ENCODE measurements at regions not wholly inside any gene's neighbourhood (a gene's known extent, or its start where the extent isn't known, plus 50 kb on each side); places are given as distances from the start of the nearest gene placed in this dataset.

GRCh38 chr11:106152013-106152412 is 74.6 kb downstream of the AASDHPPT start:
- peak; percentile 19 for TF ChIP-seq CTCF (IDR thresholded peaks at IDR 0.05; ENCODE audit: low read depth, low read length)
- DNase-seq (ENCODE audit: extremely low read depth, low read depth): peak; percentile 30

DNA sequence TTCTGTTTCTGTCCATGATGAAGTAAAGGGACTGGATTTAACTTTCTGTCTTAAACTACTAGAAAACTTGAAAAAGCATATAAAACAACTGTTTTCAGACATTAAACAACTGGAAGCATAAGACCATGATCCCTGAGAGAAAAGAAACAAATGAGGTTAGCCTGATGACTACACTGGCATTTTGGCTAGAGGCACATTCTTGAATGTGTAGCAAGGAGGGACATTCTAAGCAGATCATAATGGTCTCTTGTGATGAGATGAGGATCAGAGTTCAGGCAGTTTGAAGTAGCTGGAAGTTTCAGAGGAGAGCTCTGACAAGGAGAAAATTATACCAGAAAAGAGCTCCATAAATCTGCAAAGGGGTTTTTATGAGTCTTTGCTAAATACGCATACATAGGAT is 75.4 kb downstream of the AASDHPPT start:
- DNase-seq (ENCODE audit: extremely low read depth, low read depth): no peak
- no peak for TF ChIP-seq CTCF (IDR thresholded peaks at IDR 0.05; ENCODE audit: low read depth, low read length)

GRCh38 chr11:106156290-106156937 is 79.0 kb downstream of the AASDHPPT start:
- peak; percentile 58 for DNase-seq (ENCODE audit: extremely low read depth, low read depth)
- peak; percentile 50 for TF ChIP-seq CTCF (IDR thresholded peaks at IDR 0.05; ENCODE audit: low read depth, low read length)

DNA sequence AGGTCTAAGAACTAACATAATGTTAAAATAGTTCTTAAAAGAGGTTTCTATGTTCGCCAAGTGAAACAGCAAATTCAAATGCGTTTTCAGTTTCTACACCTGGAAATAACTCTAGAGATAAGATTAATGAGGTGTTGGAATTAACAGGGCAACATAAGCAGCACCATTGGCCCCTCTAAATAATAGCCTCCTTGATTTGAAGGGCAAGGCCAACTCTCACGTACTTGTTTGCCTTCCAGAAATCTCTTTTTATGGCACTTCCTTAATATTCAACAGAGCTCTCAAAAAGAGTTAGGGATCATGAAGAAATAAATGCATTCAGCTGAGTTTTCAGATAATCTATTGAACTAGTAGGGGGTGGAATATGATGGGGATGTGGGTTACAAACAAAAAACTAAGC is 80.9 kb downstream of the AASDHPPT start:
- DNase-seq (ENCODE audit: extremely low read depth, low read depth): no peak
- TF ChIP-seq CTCF (IDR thresholded peaks at IDR 0.05; ENCODE audit: low read depth, low read length): no peak

- no peak for TF ChIP-seq CTCF (IDR thresholded peaks at IDR 0.05; ENCODE audit: low read depth, low read length)
- DNase-seq (ENCODE audit: extremely low read depth, low read depth): no peak
These were observed 82.4 kb downstream of the AASDHPPT start for GRCh38 chr11:106159836-106160235.

GRCh38 chr11:106160494-106160893 is 83.0 kb downstream of the AASDHPPT start:
- no peak for TF ChIP-seq CTCF (IDR thresholded peaks at IDR 0.05; ENCODE audit: low read depth, low read length)
- no peak for DNase-seq (ENCODE audit: extremely low read depth, low read depth)

DNA sequence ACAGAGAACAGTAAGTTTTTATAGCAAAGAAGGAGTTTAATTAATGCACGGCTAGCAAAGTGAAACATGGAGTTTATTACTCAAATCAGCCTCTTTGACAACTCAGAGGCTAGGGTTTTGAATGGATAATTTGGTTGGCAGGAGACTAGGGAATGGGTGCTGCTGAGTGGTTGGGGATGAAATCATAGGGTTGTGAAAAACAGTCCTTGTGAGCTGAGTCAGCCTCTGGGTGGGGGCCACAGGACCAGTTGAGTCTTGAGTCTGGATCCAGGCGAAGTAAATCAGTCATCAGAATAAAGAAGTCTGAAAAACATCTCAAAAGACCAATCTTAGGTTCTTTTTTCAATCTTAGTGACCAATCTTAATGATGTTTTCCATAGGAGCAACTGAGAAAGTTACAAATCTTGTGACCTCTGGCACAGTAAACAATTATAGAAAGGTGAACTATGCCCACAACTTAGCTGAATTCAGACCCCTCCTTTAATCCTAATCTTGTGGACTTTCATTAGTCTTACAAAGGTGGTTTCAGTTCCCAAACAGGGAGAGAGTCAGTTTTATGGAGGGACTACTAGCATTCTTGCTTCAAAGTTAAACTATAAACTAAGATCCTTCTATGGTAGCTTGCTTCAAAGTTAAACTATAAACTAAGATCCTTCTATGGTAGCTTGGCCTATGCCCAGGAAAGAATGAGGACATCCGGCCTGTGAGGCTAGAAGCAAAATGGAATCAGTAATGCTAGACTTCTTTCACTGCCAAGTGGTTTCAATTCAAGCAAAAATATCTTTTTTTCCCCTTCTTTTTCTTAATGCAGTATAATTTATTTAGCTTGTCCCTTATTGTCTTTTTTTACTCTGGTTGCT is 84.5 kb downstream of the AASDHPPT start:
- TF ChIP-seq CTCF (IDR thresholded peaks at IDR 0.05; ENCODE audit: low read depth, low read length): no peak
- no peak for DNase-seq (ENCODE audit: extremely low read depth, low read depth)
